K562 (cell line): ENCODE measurements at regions not wholly inside any gene's neighbourhood (a gene's known extent, or its start where the extent isn't known, plus 50 kb on each side); places are given as distances from the start of the nearest gene placed in this dataset.

ENCODE experiments used
- CREB1 ChIP-seq, 2 experiments: sonication (generic) in 1 of 2; formaldehyde crosslinking in 1 of 2; IDR thresholded peaks; 2 replicates each; pipeline versions ENCODE4 v1.6.1 to v1.8.0; 2012 to 2022; ENCODE audit warnings: inconsistent platforms in 1 of 2, mild to moderate bottlenecking in 1 of 2, missing genetic modification reagents in 1 of 2, moderate library complexity in 1 of 2
- MIER1 ChIP-seq: fragments of 450-650 bp; IDR thresholded peaks from 2 replicates; pipeline ENCODE4 v1.6.1; 2016; ENCODE audit warnings: antibody characterized with exemption, mild to moderate bottlenecking, low read depth
- NR4A1 ChIP-seq, 2 experiments: fragments of 250-450 bp in 1 of 2; fragments of 450-650 bp in 1 of 2; sonication (Bioruptor Pico) in 1 of 2; IDR thresholded peaks; 2 replicates each; pipeline versions ENCODE4 v1.4.0 to v1.6.1; 2016 to 2020; ENCODE audit warnings: mild to moderate bottlenecking in 2 of 2, missing compliant biosample characterization in 1 of 2, missing genetic modification characterization in 1 of 2, moderate library complexity in 1 of 2
- SP2 ChIP-seq: IDR thresholded peaks from 2 replicates; pipeline ENCODE4 v1.6.1; 2011; ENCODE audit warnings: mild to moderate bottlenecking, low read depth, low read length, moderate library complexity; ENCODE audit not compliant: poor library complexity, severe bottlenecking; ENCODE audit errors: extremely low read depth
- U2AF1 ChIP-seq: fragments of 200-400 bp; formaldehyde crosslinking; optimal IDR thresholded peaks from 2 replicates; pipeline ENCODE3; 2017; ENCODE audit warnings: mild to moderate bottlenecking, low read depth, low read length, moderate library complexity
- ZBTB40 ChIP-seq, 2 experiments: fragments of 450-650 bp in 1 of 2; sonication (generic) in 1 of 2; formaldehyde crosslinking in 1 of 2; IDR thresholded peaks; 2 replicates each; pipeline versions ENCODE4 v1.7.1 to v1.9.0; 2016 to 2022; ENCODE audit warnings: inconsistent platforms in 1 of 2, mild to moderate bottlenecking in 1 of 2, missing genetic modification reagents in 1 of 2
- ZNF79 ChIP-seq: fragments of 250-450 bp; sonication (Bioruptor Pico); IDR thresholded peaks from 2 replicates; pipeline ENCODE4 v1.4.0; 2020; ENCODE audit warnings: low read depth, mild to moderate bottlenecking, moderate library complexity

GRCh38 chr2:49351560-49351959, 197.2 kb upstream of the FSHR start (continued):
- no peak for TF ChIP-seq ZBTB40 (IDR thresholded peaks at IDR 0.05)
- TF ChIP-seq ZBTB40 (CRISPR knock-in tag; IDR thresholded peaks at IDR 0.05), result no peak
- TF ChIP-seq CREB1 (IDR thresholded peaks at IDR 0.05), result no peak
- no peak for TF ChIP-seq CREB1 (CRISPR knock-in tag; IDR thresholded peaks at IDR 0.05)
- TF ChIP-seq NR4A1 (CRISPR knock-in tag; IDR thresholded peaks at IDR 0.05), result no peak
- no peak for TF ChIP-seq NR4A1 (tag; IDR thresholded peaks at IDR 0.05)
- no peak for TF ChIP-seq U2AF1
- no peak for TF ChIP-seq ZNF79 (CRISPR knock-in tag)
- no peak for TF ChIP-seq MIER1
- no peak for TF ChIP-seq SP2
